GM12892 (cell line): ENCODE measurements at regions not wholly inside any gene's neighbourhood (a gene's known extent, or its start where the extent isn't known, plus 50 kb on each side); places are given as distances from the start of the nearest gene placed in this dataset.

Source experiments
- POLR2A ChIP-seq: IDR thresholded peaks from 2 replicates; pipeline ENCODE4 v1.6.1; 2011; ENCODE audit warnings: low read depth, low read length, control low read depth
- POLR2AphosphoS5 ChIP-seq: IDR thresholded peaks from 2 replicates; pipeline ENCODE4 v1.6.1; 2011; ENCODE audit warnings: low read depth, low read length, control low read depth

DNA sequence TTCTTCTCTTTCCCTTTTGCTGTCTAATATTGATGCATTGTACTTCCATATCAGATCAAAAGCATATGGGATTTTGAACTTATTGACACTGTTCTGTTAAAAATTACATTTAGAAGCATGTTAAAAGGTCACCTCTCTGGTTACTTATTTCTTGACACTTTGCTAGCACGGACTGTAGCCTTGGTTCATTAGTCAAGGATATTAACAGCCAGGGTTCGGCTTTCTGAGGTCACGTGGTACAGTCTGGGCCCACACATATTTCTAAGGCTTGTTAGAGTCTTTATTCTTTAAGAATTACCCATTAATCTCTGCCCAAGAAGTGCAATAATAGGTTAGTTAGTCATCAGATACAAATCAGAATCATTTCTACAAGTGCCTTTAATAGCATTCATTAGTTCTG is 1035.8 kb upstream of the FANCL start:
- TF ChIP-seq POLR2AphosphoS5 (no peak), POLR2A (no peak)
